ENCODE measurements at regions not wholly inside any gene's neighbourhood (a gene's known extent, or its start where the extent isn't known, plus 50 kb on each side); places are given as distances from the start of the nearest gene placed in this dataset.

- Histone ChIP-seq H4K20me1 (ENCODE audit: insufficient read depth) (no peaks in the 10 kb centered on the region), H3K36me3 (ENCODE audit: control insufficient read depth in 1 of 2, insufficient read depth in 2 of 2, low read length in 2 of 2) (no peaks in the 10 kb centered on the region), H3K9ac (ENCODE audit: low read length) (no peak overlapping the region), H3K27me3 (ENCODE audit: insufficient read depth, low read length) (no peaks in the 10 kb centered on the region), H3K79me2 (ENCODE audit: insufficient read depth, low read length) (no peaks in the 10 kb centered on the region), H3K9me2 (ENCODE audit: insufficient read depth) (no peaks in the 10 kb centered on the region), H3K4me1 (ENCODE audit: control insufficient read depth in 1 of 2, insufficient read depth in 2 of 2, low read length in 2 of 2) (no peaks in the 10 kb centered on the region), H3K4me3 (replicated peaks in 1 of 2; ENCODE audit: low read depth in 1 of 2, low read length in 2 of 2) (no peak overlapping the region), H3K9me3 (ENCODE audit: control insufficient read depth in 1 of 2, insufficient read depth in 1 of 2, low read depth in 1 of 2, low read length in 2 of 2) (no peaks in the 10 kb centered on the region), H3K27ac (ENCODE audit: low read depth, low read length) (no peak overlapping the region), H2AFZ (ENCODE audit: low read depth, low read length, poor library complexity, severe bottlenecking) (no peak overlapping the region), H3K4me2 (ENCODE audit: low read length) (no peak overlapping the region)
- intact Hi-C loops (cut with micrococcal nuclease): no loop called here
- ChIA-PET RAD21 (ENCODE audit: low non-redundant PET in 1 of 2, low total read pairs in 2 of 2, uncharacterized antibody in 2 of 2, unreplicated experiment in 2 of 2) (no interaction called here), POLR2A (interaction anchor here (0.7 kb wide), 1 partner anchor 113 kb away, joined by 3 read pairs; no protein-coding TSS in a partner anchor), CTCF (no interaction called here)
- DNase-seq (ENCODE audit: low read depth, low spot score) (no peak), ATAC-seq (no peak)
- no TSS peak for BruUV-seq (replicated peaks)
- no peak for TF ChIP-seq EZH2 (IDR thresholded peaks at IDR 0.05)
Measured at GRCh38 chr10:23918090-23918723, 290.7 kb upstream of the KIAA1217 start.

- CTCF ChIA-PET: no interaction called here
- POLR2A ChIA-PET: no interaction called here
- no peaks in the 10 kb centered on the region for H3K9me3 ChIP-seq (ENCODE audit: control insufficient read depth in 1 of 2, insufficient read depth in 1 of 2, low read depth in 1 of 2, low read length in 2 of 2)
- no peaks in the 10 kb centered on the region for H3K9me2 ChIP-seq (ENCODE audit: insufficient read depth)
- no peak overlapping the region for H3K27ac ChIP-seq (ENCODE audit: low read depth, low read length)
- no peaks in the 10 kb centered on the region for H4K20me1 ChIP-seq (ENCODE audit: insufficient read depth)
- ATAC-seq (no peak), DNase-seq (ENCODE audit: low read depth, low spot score) (no peak)
- H3K4me2 ChIP-seq (ENCODE audit: low read length): no peak overlapping the region
- BruUV-seq (replicated peaks): no TSS peak
- H3K27me3 ChIP-seq (ENCODE audit: insufficient read depth, low read length): no peaks in the 10 kb centered on the region
- H3K79me2 ChIP-seq (ENCODE audit: insufficient read depth, low read length): no peaks in the 10 kb centered on the region
- H3K4me1 ChIP-seq (ENCODE audit: control insufficient read depth in 1 of 2, insufficient read depth in 2 of 2, low read length in 2 of 2): no peaks in the 10 kb centered on the region
- intact Hi-C loops (cut with micrococcal nuclease): no loop called here
- RAD21 ChIA-PET (ENCODE audit: low non-redundant PET in 1 of 2, low total read pairs in 2 of 2, uncharacterized antibody in 2 of 2, unreplicated experiment in 2 of 2): no interaction called here
- no peak overlapping the region for H3K9ac ChIP-seq (ENCODE audit: low read length)
- no peaks in the 10 kb centered on the region for H3K36me3 ChIP-seq (ENCODE audit: control insufficient read depth in 1 of 2, insufficient read depth in 2 of 2, low read length in 2 of 2)
- H2AFZ ChIP-seq (ENCODE audit: low read depth, low read length, poor library complexity, severe bottlenecking): no peak overlapping the region
- TF ChIP-seq JUND (IDR thresholded peaks at IDR 0.05) (no peak), YY1 (IDR thresholded peaks at IDR 0.05; ENCODE audit: extremely low read depth, insufficient replicate concordance, low read depth, low read length) (no peak), RAD21 (IDR thresholded peaks at IDR 0.05; ENCODE audit: low read depth) (no peak), EZH2 (IDR thresholded peaks at IDR 0.05) (no peak), POLR2AphosphoS5 (IDR thresholded peaks at IDR 0.05; ENCODE audit: low read depth, low read length) (no peak), EZH2phosphoT487 (IDR thresholded peaks at IDR 0.05; ENCODE audit: borderline replicate concordance) (no peak), FOSL1 (IDR thresholded peaks at IDR 0.05; ENCODE audit: low read depth) (no peak), SP1 (IDR thresholded peaks at IDR 0.05; ENCODE audit: low read depth) (no peak), CEBPB (IDR thresholded peaks at IDR 0.05; ENCODE audit: low read depth) (no peak), SIN3A (IDR thresholded peaks at IDR 0.05; ENCODE audit: low read depth) (no peak)
- TF ChIP-seq, protein P1, sequence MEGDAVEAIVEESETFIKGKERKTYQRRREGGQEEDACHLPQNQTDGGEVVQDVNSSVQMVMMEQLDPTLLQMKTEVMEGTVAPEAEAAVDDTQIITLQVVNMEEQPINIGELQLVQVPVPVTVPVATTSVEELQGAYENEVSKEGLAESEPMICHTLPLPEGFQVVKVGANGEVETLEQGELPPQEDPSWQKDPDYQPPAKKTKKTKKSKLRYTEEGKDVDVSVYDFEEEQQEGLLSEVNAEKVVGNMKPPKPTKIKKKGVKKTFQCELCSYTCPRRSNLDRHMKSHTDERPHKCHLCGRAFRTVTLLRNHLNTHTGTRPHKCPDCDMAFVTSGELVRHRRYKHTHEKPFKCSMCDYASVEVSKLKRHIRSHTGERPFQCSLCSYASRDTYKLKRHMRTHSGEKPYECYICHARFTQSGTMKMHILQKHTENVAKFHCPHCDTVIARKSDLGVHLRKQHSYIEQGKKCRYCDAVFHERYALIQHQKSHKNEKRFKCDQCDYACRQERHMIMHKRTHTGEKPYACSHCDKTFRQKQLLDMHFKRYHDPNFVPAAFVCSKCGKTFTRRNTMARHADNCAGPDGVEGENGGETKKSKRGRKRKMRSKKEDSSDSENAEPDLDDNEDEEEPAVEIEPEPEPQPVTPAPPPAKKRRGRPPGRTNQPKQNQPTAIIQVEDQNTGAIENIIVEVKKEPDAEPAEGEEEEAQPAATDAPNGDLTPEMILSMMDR (IDR thresholded peaks at IDR 0.05 in 2 of 3, conservative IDR thresholded peaks at IDR 0.05 in 1 of 3; ENCODE audit: borderline replicate concordance in 1 of 3, insufficient read depth in 1 of 3, low read depth in 2 of 3, low read length in 2 of 3): no peak
- TF ChIP-seq, protein P2, sequence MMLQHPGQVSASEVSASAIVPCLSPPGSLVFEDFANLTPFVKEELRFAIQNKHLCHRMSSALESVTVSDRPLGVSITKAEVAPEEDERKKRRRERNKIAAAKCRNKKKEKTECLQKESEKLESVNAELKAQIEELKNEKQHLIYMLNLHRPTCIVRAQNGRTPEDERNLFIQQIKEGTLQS (IDR thresholded peaks at IDR 0.05): no peak
- H3K4me3 ChIP-seq (replicated peaks in 1 of 2; ENCODE audit: low read depth in 1 of 2, low read length in 2 of 2): no peak overlapping the region
Measured at GRCh38 chr10:23918839-23919238, 290.1 kb upstream of the KIAA1217 start.
